ENCODE measurements at regions not wholly inside any gene's neighbourhood (a gene's known extent, or its start where the extent isn't known, plus 50 kb on each side); places are given as distances from the start of the nearest gene placed in this dataset.
"Not testable (repeated sequence)": the region's sequence is repeated elsewhere in the genome, so short reads cannot be mapped to it uniquely, and the experiment has no call there.

DNA sequence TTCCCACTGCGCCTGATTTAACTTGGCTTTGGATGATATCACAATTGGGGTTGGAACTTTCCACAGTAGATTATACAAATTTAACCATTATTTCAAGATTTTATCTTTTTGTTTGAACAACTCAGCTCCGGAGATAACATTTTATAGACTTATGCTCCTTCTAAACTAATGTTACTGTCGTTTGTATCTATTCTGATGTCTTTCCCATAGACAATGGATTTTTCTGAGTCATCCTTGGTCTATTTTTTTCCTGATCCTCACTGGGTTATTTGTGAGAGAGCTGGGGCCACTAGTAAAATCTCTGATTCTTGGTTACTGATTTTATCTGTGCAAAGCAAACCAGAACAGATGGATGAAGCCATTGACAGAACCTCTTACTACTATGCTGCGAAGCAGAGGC, 175.1 kb downstream of the SLC38A4 start:
- no peaks in the 10 kb centered on the region for H3K9me3 ChIP-seq
- no peak for DNase-seq
- TF ChIP-seq, protein P1, sequence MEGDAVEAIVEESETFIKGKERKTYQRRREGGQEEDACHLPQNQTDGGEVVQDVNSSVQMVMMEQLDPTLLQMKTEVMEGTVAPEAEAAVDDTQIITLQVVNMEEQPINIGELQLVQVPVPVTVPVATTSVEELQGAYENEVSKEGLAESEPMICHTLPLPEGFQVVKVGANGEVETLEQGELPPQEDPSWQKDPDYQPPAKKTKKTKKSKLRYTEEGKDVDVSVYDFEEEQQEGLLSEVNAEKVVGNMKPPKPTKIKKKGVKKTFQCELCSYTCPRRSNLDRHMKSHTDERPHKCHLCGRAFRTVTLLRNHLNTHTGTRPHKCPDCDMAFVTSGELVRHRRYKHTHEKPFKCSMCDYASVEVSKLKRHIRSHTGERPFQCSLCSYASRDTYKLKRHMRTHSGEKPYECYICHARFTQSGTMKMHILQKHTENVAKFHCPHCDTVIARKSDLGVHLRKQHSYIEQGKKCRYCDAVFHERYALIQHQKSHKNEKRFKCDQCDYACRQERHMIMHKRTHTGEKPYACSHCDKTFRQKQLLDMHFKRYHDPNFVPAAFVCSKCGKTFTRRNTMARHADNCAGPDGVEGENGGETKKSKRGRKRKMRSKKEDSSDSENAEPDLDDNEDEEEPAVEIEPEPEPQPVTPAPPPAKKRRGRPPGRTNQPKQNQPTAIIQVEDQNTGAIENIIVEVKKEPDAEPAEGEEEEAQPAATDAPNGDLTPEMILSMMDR (IDR thresholded peaks at IDR 0.05): no peak
- TF ChIP-seq POLR2A (IDR thresholded peaks at IDR 0.05): no peak
- WGBS (ENCODE audit: insufficient coverage, low coverage, low lambda C conversion rate, missing lambda C conversion rate): 89% methylated on average over 4 of the region's 4 CpGs
- H3K36me3 ChIP-seq: no peaks in the 10 kb centered on the region
- no peak overlapping the region for H3K27ac ChIP-seq
- no peaks in the 10 kb centered on the region for H3K27me3 ChIP-seq
- H3K4me1 ChIP-seq: no peaks in the 10 kb centered on the region
- ATAC-seq: no peak
- no peak overlapping the region for H3K4me3 ChIP-seq
- intact Hi-C loops (cut with DNase I): loop anchor here in 1 of 2 donors (10.0 kb wide), 1 partner anchor 296 kb away; no protein-coding TSS in a partner anchor

DNA sequence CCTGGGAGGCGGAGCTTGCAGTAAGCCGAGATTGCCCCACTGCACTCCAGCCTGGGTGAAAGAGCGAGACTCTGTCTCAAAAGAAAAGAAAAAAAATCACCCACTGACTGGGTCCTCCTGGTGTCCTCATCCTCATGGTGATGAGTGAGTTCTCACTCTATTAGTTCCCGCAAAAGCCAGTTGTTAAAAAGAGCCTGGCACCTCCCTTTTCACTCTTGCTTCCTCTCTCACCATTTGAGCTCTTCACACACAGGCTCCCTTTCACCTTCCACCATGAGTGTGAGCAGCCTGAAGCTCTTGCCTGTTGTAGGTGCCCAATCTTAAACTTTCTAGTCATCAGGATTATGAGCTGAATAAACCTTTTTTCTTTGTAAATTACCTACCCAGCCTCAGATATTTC, 176.4 kb downstream of the SLC38A4 start:
- H3K4me3 ChIP-seq: no peak overlapping the region
- no peak overlapping the region for H3K27ac ChIP-seq
- H3K36me3 ChIP-seq: no peaks in the 10 kb centered on the region
- H3K4me1 ChIP-seq: no peaks in the 10 kb centered on the region
- WGBS (ENCODE audit: insufficient coverage, low coverage, low lambda C conversion rate, missing lambda C conversion rate): 87% methylated on average over 3 of the region's 4 CpGs
- no peaks in the 10 kb centered on the region for H3K27me3 ChIP-seq
- ATAC-seq: no peak
- no peak for DNase-seq
- intact Hi-C loops (cut with DNase I): no loop called here
- no peaks in the 10 kb centered on the region for H3K9me3 ChIP-seq
- no peak for TF ChIP-seq POLR2A (IDR thresholded peaks at IDR 0.05)

DNA sequence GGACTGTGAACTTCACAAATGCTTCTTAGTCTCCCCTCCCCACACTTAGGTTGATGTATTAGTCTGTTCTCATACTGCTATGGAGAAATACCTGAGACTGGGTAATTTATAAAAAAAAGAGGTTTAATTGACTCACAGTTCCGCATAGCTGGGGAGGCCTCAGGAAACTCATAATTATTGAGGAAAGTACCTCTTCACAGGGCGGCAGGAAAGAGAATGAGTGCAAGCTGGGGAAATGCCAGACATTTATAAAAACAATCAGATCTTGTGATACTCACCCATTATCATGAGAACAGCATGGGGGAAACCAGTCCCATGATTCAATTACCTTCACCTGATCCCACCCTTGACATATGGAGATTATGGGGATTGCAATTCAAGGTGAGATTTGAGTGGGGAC, 178.8 kb downstream of the SLC38A4 start:
- H3K36me3 ChIP-seq: no peaks in the 10 kb centered on the region
- no peak overlapping the region for H3K27ac ChIP-seq
- 50% methylated on average over 2 of the region's 2 CpGs for WGBS (ENCODE audit: insufficient coverage, low coverage, low lambda C conversion rate, missing lambda C conversion rate)
- H3K4me1 ChIP-seq: no peaks in the 10 kb centered on the region
- ATAC-seq (no peak), DNase-seq (no peak)
- intact Hi-C loops (cut with DNase I): no loop called here
- no peaks in the 10 kb centered on the region for H3K27me3 ChIP-seq
- H3K9me3 ChIP-seq: no peaks in the 10 kb centered on the region
- TF ChIP-seq POLR2A (IDR thresholded peaks at IDR 0.05): no peak
- TF ChIP-seq, protein P1 (IDR thresholded peaks at IDR 0.05): no peak
- H3K4me3 ChIP-seq: no peak overlapping the region

DNA sequence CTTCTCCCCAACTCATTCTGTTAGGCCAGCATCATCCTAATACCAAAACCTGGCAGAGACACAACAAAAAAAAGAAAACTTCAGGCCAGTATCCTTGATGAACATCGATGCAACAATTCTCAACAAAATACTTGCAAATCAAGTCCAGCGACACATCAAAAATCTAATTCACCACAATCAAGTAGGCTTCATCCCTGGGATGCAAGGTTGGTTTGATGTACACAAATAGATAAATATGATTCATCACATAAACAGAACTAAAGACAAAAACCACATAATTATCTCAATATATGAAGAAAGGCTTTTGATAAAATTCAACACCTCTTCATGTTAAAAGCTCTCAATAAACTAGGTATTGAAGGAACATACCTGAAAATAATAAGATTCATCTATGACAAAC, 184.1 kb downstream of the SLC38A4 start:
- H3K9me3 ChIP-seq; H3K27me3 ChIP-seq; H3K36me3 ChIP-seq; H3K27ac ChIP-seq; intact Hi-C loops (cut with DNase I); ATAC-seq; H3K4me3 ChIP-seq; H3K4me1 ChIP-seq; DNase-seq: not testable (repeated sequence)
- 100% methylated on average over 2 of the region's 2 CpGs for WGBS (ENCODE audit: insufficient coverage, low coverage, low lambda C conversion rate, missing lambda C conversion rate)

DNA sequence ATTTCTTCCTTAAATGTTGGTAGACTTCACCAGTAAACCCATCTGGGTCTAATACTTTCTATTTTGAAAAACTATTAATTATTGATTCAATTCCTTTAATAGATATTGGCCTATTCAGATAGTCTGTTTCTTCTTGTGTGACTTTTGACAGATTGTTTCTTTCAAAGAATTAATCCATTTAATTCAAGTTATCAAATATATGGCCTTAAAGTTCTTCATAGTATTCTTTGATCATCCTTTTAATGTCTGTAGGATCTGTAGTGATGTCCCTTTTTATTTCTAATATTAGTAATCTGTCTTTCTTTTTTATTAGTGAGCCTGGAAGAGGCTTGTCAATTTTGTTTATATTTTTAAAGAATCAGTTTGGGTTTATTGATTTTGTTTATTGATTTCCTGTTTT, 190.0 kb downstream of the SLC38A4 start:
- intact Hi-C loops (cut with DNase I): no loop called here
- no peak for ATAC-seq
- no peaks in the 10 kb centered on the region for H3K27me3 ChIP-seq

More for the DNA sequence above, 190.0 kb downstream of the SLC38A4 start:
- H3K4me1 ChIP-seq: no peaks in the 10 kb centered on the region
- no peaks in the 10 kb centered on the region for H3K36me3 ChIP-seq
- DNase-seq: no peak
- no peak overlapping the region for H3K4me3 ChIP-seq
- no peak overlapping the region for H3K27ac ChIP-seq
- TF ChIP-seq POLR2A (IDR thresholded peaks at IDR 0.05): no peak
- TF ChIP-seq, protein P1 (IDR thresholded peaks at IDR 0.05): no peak
- no peaks in the 10 kb centered on the region for H3K9me3 ChIP-seq

Measured in right lobe of liver (tissue), 6 donors.